Coronary artery (tissue), 2 donors: ENCODE measurements at regions not wholly inside any gene's neighbourhood (a gene's known extent, or its start where the extent isn't known, plus 50 kb on each side); places are given as distances from the start of the nearest gene placed in this dataset.

Experiments used
- DNase-seq: peaks from one replicate; pipeline ENCODE4 v3.0.0-alpha.2; 2017; ENCODE audit warnings: low spot score
- H3K27ac ChIP-seq, 2 donors: fragments of 200-600 bp; sonication (generic); one replicate each; pipeline ENCODE4 v1.5.1; 2016 to 2019
- H3K4me3 ChIP-seq: fragments of 200-600 bp; sonication (generic); 2 replicates; pipeline ENCODE4 v1.5.1; 2016; ENCODE audit warnings: mild to moderate bottlenecking, moderate library complexity
- TF ChIP-seq, protein P1 (sequence below): fragments of 200-600 bp; sonication (generic); IDR thresholded peaks from one replicate; pipeline ENCODE4 v1.5.1; 2019; ENCODE audit warnings: antibody characterized with exemption

DNA sequence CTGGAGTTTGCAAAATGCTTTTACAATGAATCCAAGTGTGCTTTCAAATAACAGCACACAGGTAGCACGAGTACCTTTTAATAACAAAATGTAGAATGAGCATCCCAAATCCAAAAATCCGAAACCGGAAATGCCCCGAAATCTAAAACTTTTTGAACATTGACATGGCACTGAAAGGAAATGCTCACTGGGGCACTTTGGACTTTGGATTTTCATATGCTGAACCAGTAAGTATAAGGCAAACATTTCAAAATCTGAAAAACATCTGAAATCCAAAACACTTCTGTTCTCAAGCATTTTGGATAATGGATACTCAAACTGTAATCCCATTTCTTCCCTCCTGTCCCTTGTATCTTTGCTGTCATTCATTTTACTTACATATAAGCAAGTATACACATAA lies 50.1 kb downstream of the GCNT4 start:
- no peak overlapping the region for H3K4me3 ChIP-seq
- DNase-seq = no peak

DNA sequence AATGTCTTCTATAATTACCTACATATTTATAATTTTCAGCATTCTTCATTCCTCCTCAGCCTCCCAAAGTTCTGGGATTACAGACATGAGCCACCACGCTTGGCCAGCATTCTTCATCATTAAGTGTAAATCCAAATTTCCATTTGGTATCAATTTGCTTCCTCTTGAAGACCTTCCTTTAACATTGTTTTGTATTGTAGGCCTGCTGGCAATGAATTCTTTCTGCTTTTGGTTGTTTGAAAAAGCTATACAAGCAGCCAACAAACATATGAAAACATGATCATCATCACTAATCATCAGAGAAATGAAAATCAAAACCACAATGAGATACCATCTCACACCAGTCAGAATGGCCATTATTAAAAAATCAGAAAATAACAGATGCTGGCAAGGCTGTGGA lies 56.4 kb downstream of the GCNT4 start:
- DNase-seq = no peak
- TF ChIP-seq, protein P1, sequence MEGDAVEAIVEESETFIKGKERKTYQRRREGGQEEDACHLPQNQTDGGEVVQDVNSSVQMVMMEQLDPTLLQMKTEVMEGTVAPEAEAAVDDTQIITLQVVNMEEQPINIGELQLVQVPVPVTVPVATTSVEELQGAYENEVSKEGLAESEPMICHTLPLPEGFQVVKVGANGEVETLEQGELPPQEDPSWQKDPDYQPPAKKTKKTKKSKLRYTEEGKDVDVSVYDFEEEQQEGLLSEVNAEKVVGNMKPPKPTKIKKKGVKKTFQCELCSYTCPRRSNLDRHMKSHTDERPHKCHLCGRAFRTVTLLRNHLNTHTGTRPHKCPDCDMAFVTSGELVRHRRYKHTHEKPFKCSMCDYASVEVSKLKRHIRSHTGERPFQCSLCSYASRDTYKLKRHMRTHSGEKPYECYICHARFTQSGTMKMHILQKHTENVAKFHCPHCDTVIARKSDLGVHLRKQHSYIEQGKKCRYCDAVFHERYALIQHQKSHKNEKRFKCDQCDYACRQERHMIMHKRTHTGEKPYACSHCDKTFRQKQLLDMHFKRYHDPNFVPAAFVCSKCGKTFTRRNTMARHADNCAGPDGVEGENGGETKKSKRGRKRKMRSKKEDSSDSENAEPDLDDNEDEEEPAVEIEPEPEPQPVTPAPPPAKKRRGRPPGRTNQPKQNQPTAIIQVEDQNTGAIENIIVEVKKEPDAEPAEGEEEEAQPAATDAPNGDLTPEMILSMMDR = no peak

More for the DNA sequence above, 50.1 kb downstream of the GCNT4 start:
- TF ChIP-seq, protein P1 = no peak
- H3K27ac ChIP-seq = no peak overlapping the region

DNA sequence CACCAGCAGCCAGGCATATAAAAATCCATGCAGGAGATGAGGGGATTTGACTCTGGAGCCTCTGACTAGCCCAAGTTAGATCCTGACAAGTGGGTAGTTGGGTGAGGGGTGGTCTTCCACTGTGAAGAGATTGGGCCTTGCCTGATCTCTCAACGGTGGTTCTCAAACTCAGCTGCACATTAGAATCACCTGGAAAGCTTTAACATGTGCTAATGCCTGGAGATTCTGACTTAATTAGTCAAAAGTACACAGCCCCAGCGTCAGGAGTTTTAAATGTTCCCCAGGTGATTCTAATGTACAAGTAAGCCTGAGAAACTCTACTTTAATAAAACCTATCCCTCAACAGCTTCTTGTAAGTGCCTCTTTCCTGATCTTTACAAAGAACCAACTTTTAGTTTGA lies 57.5 kb downstream of the GCNT4 start:
- TF ChIP-seq, protein P1 = no peak
- H3K27ac ChIP-seq = no peak overlapping the region
- no peak for DNase-seq
- no peak overlapping the region for H3K4me3 ChIP-seq

More for the DNA sequence above, 56.4 kb downstream of the GCNT4 start:
- Histone ChIP-seq H3K27ac (no peak overlapping the region), H3K4me3 (no peak overlapping the region)

DNA sequence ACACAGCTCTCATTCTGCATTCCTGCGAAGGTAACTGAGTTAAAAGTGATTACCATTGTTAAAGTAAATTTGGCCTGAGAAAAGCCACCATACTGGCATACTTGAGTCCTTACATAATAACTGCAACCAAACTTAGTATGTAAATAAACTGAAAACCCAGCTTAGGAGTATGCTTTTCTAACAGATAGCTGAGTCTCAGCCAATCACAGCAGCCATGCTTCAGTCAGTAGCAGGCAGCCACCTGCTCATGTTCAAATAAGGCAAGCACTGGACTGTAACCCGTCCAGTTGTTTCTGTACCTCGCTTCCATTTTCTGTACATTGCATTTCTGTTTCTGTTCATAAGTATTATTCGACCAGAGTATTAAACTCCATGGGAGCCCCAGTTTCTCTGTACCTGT lies 58.6 kb downstream of the GCNT4 start:
- no peak for DNase-seq
- TF ChIP-seq, protein P1 = no peak
- H3K27ac ChIP-seq = no peak overlapping the region

DNA sequence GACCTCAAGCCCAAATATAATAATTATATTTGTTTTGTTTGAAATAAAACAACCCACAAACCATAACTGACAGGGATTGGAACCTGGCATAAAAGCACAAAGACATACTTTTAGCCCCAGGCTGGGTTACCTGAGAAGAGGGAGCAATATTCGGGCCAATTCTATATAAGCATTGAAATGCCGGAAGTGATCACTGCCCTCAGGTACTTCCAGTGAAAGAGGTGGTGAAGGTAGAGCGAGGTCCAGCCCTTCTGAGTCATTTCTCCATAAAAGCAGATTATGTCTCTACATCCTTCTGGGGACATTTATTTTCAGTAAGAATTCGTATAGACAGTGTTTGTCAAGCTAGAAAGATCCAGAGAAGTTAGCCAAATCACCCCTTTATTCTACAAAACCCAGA lies 59.6 kb downstream of the GCNT4 start:
- DNase-seq = no peak
- TF ChIP-seq, protein P1 = no peak
- Histone ChIP-seq H3K4me3 (no peak overlapping the region), H3K27ac (no peak overlapping the region)

More for the DNA sequence above, 58.6 kb downstream of the GCNT4 start:
- no peak overlapping the region for H3K4me3 ChIP-seq

DNA sequence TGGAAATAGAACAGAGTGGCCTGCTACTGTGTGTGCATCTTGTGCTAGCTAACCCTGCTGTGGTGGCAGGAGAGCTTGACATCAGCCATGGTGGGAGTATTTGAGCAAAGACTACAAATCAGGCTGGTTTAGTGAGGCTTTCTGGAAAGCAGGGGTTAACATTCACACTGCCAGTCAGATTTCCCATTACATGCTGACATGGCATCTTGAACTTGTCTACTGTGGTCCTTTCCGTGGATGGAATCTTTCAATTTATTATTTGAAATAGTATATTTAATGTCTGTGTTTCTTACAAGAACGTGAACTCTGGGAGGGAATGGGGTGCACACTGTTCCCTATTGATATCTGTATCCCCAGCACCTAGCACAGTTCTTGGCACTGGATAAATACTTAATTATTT lies 60.8 kb downstream of the GCNT4 start:
- Histone ChIP-seq H3K27ac (no peak overlapping the region), H3K4me3 (no peak overlapping the region)
- TF ChIP-seq, protein P1 = no peak
- DNase-seq = no peak

DNA sequence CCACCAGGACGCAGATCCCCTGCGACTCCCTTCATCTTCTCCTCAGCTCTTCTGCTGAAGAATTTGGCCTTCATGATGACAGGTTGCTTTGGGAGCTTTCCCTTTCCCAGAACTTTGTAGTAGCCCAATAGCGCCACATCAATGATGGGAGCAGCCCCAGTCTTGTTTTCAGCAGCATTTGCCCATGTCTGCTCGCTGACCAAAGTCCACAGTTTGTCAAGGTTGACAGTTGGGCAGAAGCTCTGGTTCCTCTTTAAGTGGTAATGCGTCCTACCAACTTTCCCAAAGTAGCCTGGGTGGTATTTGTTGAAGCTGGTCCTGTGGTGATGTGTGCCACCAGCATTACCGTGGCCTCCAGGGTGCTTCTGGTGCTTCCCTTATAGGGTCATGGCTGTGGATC lies 62.2 kb downstream of the GCNT4 start:
- no peak overlapping the region for H3K27ac ChIP-seq
- no peak overlapping the region for H3K4me3 ChIP-seq
- DNase-seq = no peak
- TF ChIP-seq, protein P1 = no peak
